A549 (cell line): ENCODE measurements at regions not wholly inside any gene's neighbourhood (a gene's known extent, or its start where the extent isn't known, plus 50 kb on each side); places are given as distances from the start of the nearest gene placed in this dataset.

ENCODE experiments used
- ATAC-seq, 2 experiments: fragments of 200-7000 bp in 1 of 2; fragments of >200 bp in 1 of 2; cut with Nextera tagmentation in 1 of 2; cut with Tn5 transposase in 1 of 2; 3 replicates each; pipeline versions ENCODE4 v1.8.0 to v1.9.1; 2018 to 2020; ENCODE audit warnings: mild to moderate bottlenecking in 1 of 2, moderate library complexity in 1 of 2
- CTCF ChIA-PET: fragments of 300-600 bp; sonication (Branson Sonifier 250); formaldehyde crosslinking; extraction: SDS; loops from one replicate; lab custom pipeline; 2021; ENCODE audit warnings: antibody characterized with exemption, inconsistent platforms; lab: Yijun Ruan, JAX
- POLR2A ChIA-PET: fragments of 350-600 bp; formaldehyde crosslinking; extraction: SDS; loops from one replicate; lab custom pipeline; 2021; ENCODE audit warnings: antibody characterized with exemption, inconsistent platforms; lab: Yijun Ruan, JAX
- DNase-seq, 2 experiments: peaks; one replicate each; pipeline versions ENCODE4 v3.0.0 to v3.0.0-alpha.2; 2011 to 2016; ENCODE audit warnings: low read depth in 1 of 2, low spot score in 1 of 2
- FAIRE-seq: peaks from 2 replicates; lab custom pipeline; 2011; peaks lifted over from hg19 to GRCh38; lab: Jason Lieb, UNC
- H3K27ac ChIP-seq, 2 experiments: fragments of >200 bp; sonication (Bioruptor Twin); formaldehyde crosslinking; 3 replicates each; pipeline ENCODE4 v1.5.1; 2016 to 2017
- H3K4me1 ChIP-seq: fragments of >200 bp; sonication (Bioruptor Twin); formaldehyde crosslinking; 3 replicates; pipeline ENCODE4 v1.6.1; 2016
- H3K4me2 ChIP-seq: fragments of >200 bp; sonication (Bioruptor Twin); formaldehyde crosslinking; 3 replicates; pipeline ENCODE4 v1.6.1; 2016
- H3K4me3 ChIP-seq: fragments of >200 bp; sonication (Bioruptor Twin); formaldehyde crosslinking; 3 replicates; pipeline ENCODE4 v1.5.1; 2016
- H3K9me3 ChIP-seq: fragments of >200 bp; sonication (Bioruptor Twin); formaldehyde crosslinking; 3 replicates; pipeline ENCODE4 v1.6.1; 2016
- ATOH8 ChIP-seq: fragments of 250-450 bp; sonication (Bioruptor Pico); IDR thresholded peaks from 2 replicates; pipeline ENCODE4 v1.5.0; 2020; ENCODE audit warnings: low read depth, mild to moderate bottlenecking, moderate library complexity
- BCL3 ChIP-seq: fragments of >200 bp; sonication (Bioruptor Twin); formaldehyde crosslinking; IDR thresholded peaks from 3 replicates; pipeline ENCODE4 v1.6.1; 2016
- CBX2 ChIP-seq: fragments of 200-600 bp; sonication (generic); IDR thresholded peaks from 2 replicates; pipeline ENCODE4 v1.6.1; 2016; ENCODE audit warnings: low read depth, mild to moderate bottlenecking, borderline replicate concordance
- CBX8 ChIP-seq: fragments of 200-600 bp; sonication (generic); IDR thresholded peaks from 2 replicates; pipeline ENCODE4 v1.6.1; 2016
- CEBPB ChIP-seq, 2 experiments: fragments of >200 bp in 1 of 2; sonication (Bioruptor Twin) in 1 of 2; formaldehyde crosslinking in 1 of 2; IDR thresholded peaks; 2 replicates each; pipeline ENCODE4 v1.6.1; 2012 to 2016
- ELK1 ChIP-seq: fragments of 150-350 bp; IDR thresholded peaks from 2 replicates; pipeline ENCODE4 v1.6.1; 2014; ENCODE audit warnings: low read depth, mild to moderate bottlenecking, low read length
- EP300 ChIP-seq, 2 experiments: fragments of >200 bp; sonication (Bioruptor Twin); formaldehyde crosslinking; IDR thresholded peaks; 2 replicates in 1 of 2; 3 replicates in 1 of 2; pipeline ENCODE4 v1.6.1; 2016 to 2017
- FOSB ChIP-seq: fragments of 250-450 bp; sonication (Bioruptor Pico); IDR thresholded peaks from 2 replicates; pipeline ENCODE4 v1.5.0; 2020; ENCODE audit warnings: mild to moderate bottlenecking, moderate library complexity
- FOXS1 ChIP-seq: fragments of 250-450 bp; sonication (Bioruptor Pico); IDR thresholded peaks from 2 replicates; pipeline ENCODE4 v1.5.0; 2020; ENCODE audit warnings: mild to moderate bottlenecking, moderate library complexity
- JUNB ChIP-seq: fragments of >200 bp; sonication (Bioruptor Twin); formaldehyde crosslinking; IDR thresholded peaks from 2 replicates; pipeline ENCODE4 v1.6.1; 2016
- KDM1A ChIP-seq: fragments of 200-600 bp; sonication (generic); IDR thresholded peaks from 2 replicates; pipeline ENCODE4 v1.6.1; 2016; ENCODE audit warnings: low read depth, mild to moderate bottlenecking
- KDM5A ChIP-seq: fragments of 200-600 bp; sonication (generic); IDR thresholded peaks from 2 replicates; pipeline ENCODE4 v1.6.1; 2016; ENCODE audit warnings: antibody characterized with exemption, mild to moderate bottlenecking
- MYC ChIP-seq: IDR thresholded peaks from 2 replicates; pipeline ENCODE4 v1.6.1; 2012; ENCODE audit warnings: mild to moderate bottlenecking, inconsistent platforms, low read length, improper control_type of control experiment, borderline replicate concordance
- NPAS2 ChIP-seq: fragments of 250-450 bp; sonication (Bioruptor Pico); IDR thresholded peaks from 2 replicates; pipeline ENCODE4 v1.8.0; 2022; ENCODE audit warnings: mild to moderate bottlenecking, moderate library complexity, borderline replicate concordance
- PHF8 ChIP-seq: fragments of 200-600 bp; sonication (generic); IDR thresholded peaks from 2 replicates; pipeline ENCODE4 v1.6.1; 2016; ENCODE audit warnings: low read depth, mild to moderate bottlenecking, antibody characterized with exemption, moderate library complexity, borderline replicate concordance
- POLR2A ChIP-seq: IDR thresholded peaks from 2 replicates; pipeline ENCODE4 v1.6.1; 2012; ENCODE audit warnings: mild to moderate bottlenecking, low read length
- RAD21 ChIP-seq, 2 experiments: fragments of >200 bp in 1 of 2; sonication (Bioruptor Twin) in 1 of 2; formaldehyde crosslinking in 1 of 2; IDR thresholded peaks in 1 of 2; conservative IDR thresholded peaks in 1 of 2; 2 replicates in 1 of 2; 3 replicates in 1 of 2; pipeline ENCODE4 v1.6.1; 2012 to 2018; ENCODE audit warnings: inconsistent platforms in 1 of 2
- REST ChIP-seq: fragments of 200-600 bp; sonication (generic); IDR thresholded peaks from 2 replicates; pipeline ENCODE4 v1.6.1; 2016; ENCODE audit warnings: antibody characterized with exemption, mild to moderate bottlenecking, moderate library complexity
- SMC3 ChIP-seq: fragments of >200 bp; sonication (Bioruptor Twin); formaldehyde crosslinking; IDR thresholded peaks from 3 replicates; pipeline ENCODE4 v1.6.1; 2018; ENCODE audit warnings: inconsistent platforms
- SREBF2 ChIP-seq: fragments of 450-650 bp; IDR thresholded peaks from 2 replicates; pipeline ENCODE4 v1.6.1; 2014; ENCODE audit warnings: mild to moderate bottlenecking, moderate library complexity
- TFCP2L1 ChIP-seq: fragments of 250-450 bp; sonication (Bioruptor Pico); IDR thresholded peaks from 2 replicates; pipeline ENCODE4 v1.5.0; 2021; ENCODE audit warnings: mild to moderate bottlenecking
- TP53 ChIP-seq: fragments of 250-450 bp; sonication (Bioruptor Pico); IDR thresholded peaks from 2 replicates; pipeline ENCODE4 v1.5.0; 2021; ENCODE audit warnings: mild to moderate bottlenecking, moderate library complexity
- ZC3H11A ChIP-seq: fragments of 450-650 bp; IDR thresholded peaks from 2 replicates; pipeline ENCODE4 v1.6.1; 2014; ENCODE audit warnings: antibody characterized with exemption, mild to moderate bottlenecking
- ZNF302 ChIP-seq: fragments of 250-450 bp; sonication (Bioruptor Pico); IDR thresholded peaks from 2 replicates; pipeline ENCODE4 v1.9.0; 2021; ENCODE audit warnings: inconsistent platforms, mild to moderate bottlenecking, moderate library complexity
- ZSCAN20 ChIP-seq: fragments of 250-450 bp; sonication (Bioruptor Pico); IDR thresholded peaks from 2 replicates; pipeline ENCODE4 v1.8.0; 2022; ENCODE audit warnings: mild to moderate bottlenecking, moderate library complexity
- WGBS: methylation state at CpG from one replicate; pipeline ENCODE4 v1.1.6; 2017; ENCODE audit errors: missing lambda C conversion rate; 5-methylcytosine and 5-hydroxymethylcytosine counted together
- TF ChIP-seq, protein P1 (sequence below): IDR thresholded peaks from 2 replicates; pipeline ENCODE4 v1.6.1; 2012
- TF ChIP-seq, protein P2 (sequence below): fragments of 450-650 bp; IDR thresholded peaks from 2 replicates; pipeline ENCODE4 v1.6.1; 2014; ENCODE audit warnings: antibody characterized with exemption

DNA sequence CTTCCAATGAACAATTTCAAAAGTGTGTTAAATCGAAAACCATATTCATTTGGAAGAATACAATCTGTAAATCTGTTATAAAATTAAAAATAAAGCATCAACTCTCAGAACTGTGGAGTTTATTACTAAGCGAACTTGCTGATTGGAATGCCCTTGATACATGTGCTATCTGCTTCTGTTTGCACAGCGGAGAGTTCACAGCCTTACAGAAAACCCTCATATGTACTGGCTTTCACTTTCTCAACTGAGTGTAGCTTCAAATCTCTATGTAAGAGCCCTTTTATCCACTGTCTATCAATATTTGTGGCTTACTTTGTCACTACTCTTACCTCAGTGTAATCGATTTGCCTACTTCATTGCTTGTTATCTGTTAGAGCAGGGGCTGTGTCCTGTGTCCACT, 447.4 kb downstream of the C6orf118 start:
- CTCF ChIA-PET = no interaction called here
- WGBS = 22% methylated on average over 4 of the region's 4 CpGs
- ATAC-seq (no peak), FAIRE-seq (no peak), DNase-seq (no peak)
- Histone ChIP-seq H3K27ac (no peak overlapping the region), H3K9me3 (no peaks in the 10 kb centered on the region), H3K4me2 (no peak overlapping the region), H3K4me3 (no peak overlapping the region), H3K4me1 (no peaks in the 10 kb centered on the region)
- TF ChIP-seq ZC3H11A = no peak
- no peak for TF ChIP-seq FOSB (CRISPR knock-in tag)
- TF ChIP-seq NPAS2 (CRISPR knock-in tag) = no peak
- TF ChIP-seq EP300 (IDR thresholded peaks at IDR 0.05) = no peak
- TF ChIP-seq ZNF302 (CRISPR knock-in tag) = no peak
- TF ChIP-seq CBX2 = no peak
- no peak for TF ChIP-seq JUNB
- no peak for TF ChIP-seq PHF8
- TF ChIP-seq, protein P1, sequence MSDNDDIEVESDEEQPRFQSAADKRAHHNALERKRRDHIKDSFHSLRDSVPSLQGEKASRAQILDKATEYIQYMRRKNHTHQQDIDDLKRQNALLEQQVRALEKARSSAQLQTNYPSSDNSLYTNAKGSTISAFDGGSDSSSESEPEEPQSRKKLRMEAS = no peak
- TF ChIP-seq ZSCAN20 (CRISPR knock-in tag) = no peak
- no peak for TF ChIP-seq TFCP2L1 (CRISPR knock-in tag)
- TF ChIP-seq ATOH8 (CRISPR knock-in tag) = no peak
- TF ChIP-seq FOXS1 (CRISPR knock-in tag) = no peak
- no peak for TF ChIP-seq BCL3
- TF ChIP-seq TP53 (CRISPR knock-in tag) = no peak
- TF ChIP-seq CBX8 = no peak
- POLR2A ChIA-PET = no interaction called here

GRCh38 chr6:164859816-164860215, 449.6 kb downstream of the C6orf118 start:
- Histone ChIP-seq H3K9me3 (no peaks in the 10 kb centered on the region), H3K4me2 (peak overlapping the region; percentile 43; the same call in 2 of the 3 replicates), H3K4me3 (no peak overlapping the region), H3K4me1 (no peaks in the 10 kb centered on the region), H3K27ac (no peak overlapping the region)
- no peak for TF ChIP-seq POLR2A
- TF ChIP-seq REST = no peak
- no peak for TF ChIP-seq MYC
- no peak for TF ChIP-seq KDM1A
- TF ChIP-seq ELK1 = no peak
- TF ChIP-seq, protein P2, sequence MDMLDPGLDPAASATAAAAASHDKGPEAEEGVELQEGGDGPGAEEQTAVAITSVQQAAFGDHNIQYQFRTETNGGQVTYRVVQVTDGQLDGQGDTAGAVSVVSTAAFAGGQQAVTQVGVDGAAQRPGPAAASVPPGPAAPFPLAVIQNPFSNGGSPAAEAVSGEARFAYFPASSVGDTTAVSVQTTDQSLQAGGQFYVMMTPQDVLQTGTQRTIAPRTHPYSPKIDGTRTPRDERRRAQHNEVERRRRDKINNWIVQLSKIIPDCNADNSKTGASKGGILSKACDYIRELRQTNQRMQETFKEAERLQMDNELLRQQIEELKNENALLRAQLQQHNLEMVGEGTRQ = no peak
- TF ChIP-seq RAD21 (conservative IDR thresholded peaks at IDR 0.05 in 1 of 2, IDR thresholded peaks at IDR 0.05 in 1 of 2) = no peak
- TF ChIP-seq SREBF2 = no peak
- TF ChIP-seq PHF8 = no peak
- TF ChIP-seq KDM5A = no peak
- TF ChIP-seq SMC3 = no peak
- TF ChIP-seq CEBPB (IDR thresholded peaks at IDR 0.05) = no peak
- TF ChIP-seq EP300 (IDR thresholded peaks at IDR 0.05) = no peak
- no peak for FAIRE-seq
- no peak for DNase-seq
- 8% methylated on average over 6 of the region's 6 CpGs for WGBS
- POLR2A ChIA-PET = no interaction called here
- ATAC-seq = no peak
- CTCF ChIA-PET = interaction anchor here (0.7 kb wide), 1 partner anchor 171 kb away, joined by 4 read pairs; no protein-coding TSS in a partner anchor
